Nephron progenitor cell (in vitro differentiated cells): ENCODE measurements at regions not wholly inside any gene's neighbourhood (a gene's known extent, or its start where the extent isn't known, plus 50 kb on each side); places are given as distances from the start of the nearest gene placed in this dataset.

Experiments
- DNase-seq: peaks from one replicate; pipeline ENCODE4 v3.0.0; 2021
- H3K27ac Mint-ChIP-seq: 2 replicates; pipeline ENCODE4 v1.8.0; 2021; ENCODE audit warnings: mild to moderate bottlenecking, moderate library complexity, mixed read lengths
- H3K27me3 Mint-ChIP-seq: 2 replicates; pipeline ENCODE4 v1.8.0; 2021; ENCODE audit warnings: mild to moderate bottlenecking, low read depth, mixed read lengths; ENCODE audit not compliant: poor library complexity
- H3K36me3 Mint-ChIP-seq: 2 replicates; pipeline ENCODE4 v1.8.0; 2021; ENCODE audit warnings: low read depth, mixed read lengths
- H3K4me1 Mint-ChIP-seq: 2 replicates; pipeline ENCODE4 v1.8.0; 2021; ENCODE audit warnings: mixed read lengths
- H3K4me3 Mint-ChIP-seq: 2 replicates; pipeline ENCODE4 v1.8.0; 2021; ENCODE audit warnings: mild to moderate bottlenecking, moderate library complexity, mixed read lengths
- H3K9me3 Mint-ChIP-seq: 2 replicates; pipeline ENCODE4 v1.8.0; 2021; ENCODE audit warnings: mild to moderate bottlenecking, moderate library complexity, mixed read lengths
- TF ChIP-seq, protein P1 (sequence below): fragments of 200-600 bp; sonication (generic); IDR thresholded peaks from 2 replicates; pipeline ENCODE4 v1.5.0; 2021; ENCODE audit warnings: antibody characterized with exemption

DNA sequence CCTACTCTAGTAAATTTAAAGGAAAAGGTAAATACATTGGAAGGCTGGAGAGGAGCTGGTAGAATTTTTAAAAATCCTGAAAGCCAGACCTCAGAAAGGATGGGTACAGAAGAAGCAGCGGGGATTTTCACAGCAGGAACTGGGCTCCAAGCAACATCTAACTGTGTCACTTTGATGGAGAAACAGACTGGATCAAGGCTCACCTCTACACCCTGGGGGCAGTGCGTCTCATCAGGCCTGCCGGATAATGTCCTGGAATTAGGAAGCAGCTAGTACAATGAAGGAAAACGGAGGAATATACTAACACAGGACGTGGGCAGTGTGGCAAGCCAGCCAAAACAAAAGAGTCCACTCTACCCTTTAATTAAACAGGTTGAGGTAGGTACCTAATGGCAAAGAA, 463.6 kb downstream of the TAF11L14 start:
- TF ChIP-seq, protein P1, sequence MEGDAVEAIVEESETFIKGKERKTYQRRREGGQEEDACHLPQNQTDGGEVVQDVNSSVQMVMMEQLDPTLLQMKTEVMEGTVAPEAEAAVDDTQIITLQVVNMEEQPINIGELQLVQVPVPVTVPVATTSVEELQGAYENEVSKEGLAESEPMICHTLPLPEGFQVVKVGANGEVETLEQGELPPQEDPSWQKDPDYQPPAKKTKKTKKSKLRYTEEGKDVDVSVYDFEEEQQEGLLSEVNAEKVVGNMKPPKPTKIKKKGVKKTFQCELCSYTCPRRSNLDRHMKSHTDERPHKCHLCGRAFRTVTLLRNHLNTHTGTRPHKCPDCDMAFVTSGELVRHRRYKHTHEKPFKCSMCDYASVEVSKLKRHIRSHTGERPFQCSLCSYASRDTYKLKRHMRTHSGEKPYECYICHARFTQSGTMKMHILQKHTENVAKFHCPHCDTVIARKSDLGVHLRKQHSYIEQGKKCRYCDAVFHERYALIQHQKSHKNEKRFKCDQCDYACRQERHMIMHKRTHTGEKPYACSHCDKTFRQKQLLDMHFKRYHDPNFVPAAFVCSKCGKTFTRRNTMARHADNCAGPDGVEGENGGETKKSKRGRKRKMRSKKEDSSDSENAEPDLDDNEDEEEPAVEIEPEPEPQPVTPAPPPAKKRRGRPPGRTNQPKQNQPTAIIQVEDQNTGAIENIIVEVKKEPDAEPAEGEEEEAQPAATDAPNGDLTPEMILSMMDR: no peak
- Mint-ChIP-seq H3K4me3 (no peak overlapping the region), H3K27ac (no peak overlapping the region), H3K9me3 (no peaks in the 10 kb centered on the region), H3K36me3 (no peaks in the 10 kb centered on the region), H3K27me3 (peaks cover 5% of the 10 kb centered on the region), H3K4me1 (no peaks in the 10 kb centered on the region)
- no peak for DNase-seq

DNA sequence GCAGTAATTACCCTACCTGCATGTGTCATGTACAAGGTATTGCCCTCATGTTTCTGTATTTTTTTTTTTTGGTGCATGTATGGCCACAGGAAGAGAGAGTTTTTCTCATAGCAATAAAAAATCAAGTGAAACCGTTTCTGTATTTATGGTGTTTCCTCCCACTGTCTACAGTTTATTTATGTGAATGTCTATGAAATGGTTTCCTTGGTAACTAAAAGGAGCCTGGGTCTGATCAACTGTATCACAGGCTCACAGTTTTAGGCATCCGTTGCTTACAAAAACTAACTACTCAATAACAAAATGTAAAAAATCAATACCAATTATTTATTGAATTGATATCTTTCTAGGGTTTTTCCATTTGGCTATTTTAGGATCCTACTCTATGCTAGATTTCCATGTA, 464.4 kb downstream of the TAF11L14 start:
- Mint-ChIP-seq H3K4me3 (no peak overlapping the region), H3K36me3 (no peaks in the 10 kb centered on the region), H3K27ac (no peak overlapping the region), H3K27me3 (peaks cover 5% of the 10 kb centered on the region), H3K9me3 (no peaks in the 10 kb centered on the region), H3K4me1 (no peaks in the 10 kb centered on the region)
- TF ChIP-seq, protein P1: no peak
- DNase-seq: no peak

DNA sequence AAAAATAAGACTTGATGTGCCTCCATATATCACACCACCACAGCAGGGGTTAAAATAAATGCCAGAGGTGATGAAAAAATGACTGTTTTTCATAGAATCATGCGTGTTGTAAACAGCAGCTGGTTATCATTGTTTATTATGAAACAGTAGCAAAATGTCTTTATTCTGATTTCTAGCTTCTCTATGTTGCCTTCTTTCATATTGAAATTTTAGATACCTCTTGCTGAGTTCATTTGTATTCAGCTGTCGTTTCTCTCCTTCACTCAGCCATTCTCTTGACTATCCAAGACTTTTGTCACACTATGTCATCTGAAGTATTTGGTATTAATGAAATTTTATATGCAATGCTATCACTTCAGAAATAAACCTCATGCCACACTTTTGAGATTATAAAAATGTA, 465.0 kb downstream of the TAF11L14 start:
- Mint-ChIP-seq H3K4me1 (no peaks in the 10 kb centered on the region), H3K36me3 (no peaks in the 10 kb centered on the region), H3K4me3 (no peak overlapping the region), H3K9me3 (no peaks in the 10 kb centered on the region), H3K27me3 (peaks cover 5% of the 10 kb centered on the region), H3K27ac (no peak overlapping the region)
- no peak for DNase-seq
- TF ChIP-seq, protein P1: no peak

DNA sequence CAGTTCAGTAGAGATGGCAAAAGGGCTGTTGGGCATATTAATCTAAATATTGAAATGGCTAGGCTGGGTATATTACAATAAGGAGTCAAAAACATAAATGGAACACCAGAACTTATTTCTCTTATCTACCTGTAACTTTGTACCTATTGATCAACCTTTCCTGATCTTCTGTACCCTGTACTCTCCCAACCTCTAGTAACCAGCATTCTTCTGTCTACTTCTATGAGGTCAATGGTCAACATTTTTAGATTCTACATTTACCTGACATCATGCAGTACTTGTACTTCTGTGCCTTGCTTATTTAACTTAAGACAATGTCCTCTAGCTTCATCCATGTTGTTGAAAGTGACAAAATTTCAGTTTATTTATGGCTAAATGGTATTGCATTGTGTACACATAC, 467.3 kb downstream of the TAF11L14 start:
- Mint-ChIP-seq H3K4me1 (no peaks in the 10 kb centered on the region), H3K4me3 (no peak overlapping the region), H3K9me3 (no peaks in the 10 kb centered on the region), H3K36me3 (no peaks in the 10 kb centered on the region), H3K27me3 (peaks cover 5% of the 10 kb centered on the region), H3K27ac (no peak overlapping the region)
- TF ChIP-seq, protein P1: no peak
- no peak for DNase-seq

DNA sequence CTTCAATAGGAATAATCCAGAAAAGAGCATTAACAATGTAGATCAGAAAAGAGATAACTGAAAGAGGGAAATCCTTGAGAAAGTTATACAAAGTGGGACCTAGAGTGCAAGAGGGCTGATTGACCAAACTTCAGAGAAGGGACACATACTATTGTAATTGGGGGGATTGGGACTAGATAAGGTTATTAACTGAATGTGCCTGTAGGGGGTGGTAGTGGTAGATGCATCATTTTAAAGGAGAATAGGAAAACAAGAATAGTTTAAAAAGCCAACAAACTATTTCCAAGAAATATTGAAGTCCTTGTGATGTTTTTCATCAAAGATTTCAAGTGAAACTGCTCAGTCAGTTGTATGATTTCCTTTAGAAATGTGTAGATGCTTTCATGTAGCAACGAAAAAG, 468.5 kb downstream of the TAF11L14 start:
- Mint-ChIP-seq H3K4me1 (no peaks in the 10 kb centered on the region), H3K27me3 (peaks cover 3% of the 10 kb centered on the region), H3K27ac (no peak overlapping the region), H3K4me3 (no peak overlapping the region), H3K36me3 (no peaks in the 10 kb centered on the region), H3K9me3 (no peaks in the 10 kb centered on the region)
- TF ChIP-seq, protein P1: no peak
- DNase-seq: no peak

DNA sequence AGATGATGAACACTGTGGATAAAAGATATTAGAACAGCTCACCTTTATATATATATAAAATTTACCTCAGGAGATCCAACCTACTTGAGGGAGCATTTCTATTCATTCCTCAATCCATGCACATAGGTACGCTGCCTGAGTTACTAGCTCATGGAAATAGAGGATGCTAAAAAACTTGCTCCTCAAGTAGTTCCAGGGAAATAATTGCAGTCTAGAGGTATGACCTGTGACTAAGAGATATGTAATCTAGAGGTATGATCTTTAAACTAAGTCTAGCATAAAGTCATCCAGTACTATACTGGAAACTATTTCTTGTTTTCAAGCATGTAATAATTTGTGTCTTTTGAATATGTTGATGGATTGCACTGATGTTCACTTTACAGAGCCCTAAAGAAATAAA, 471.2 kb downstream of the TAF11L14 start:
- no peaks in the 10 kb centered on the region for H3K4me1 Mint-ChIP-seq
- H3K4me3 Mint-ChIP-seq: no peak overlapping the region
- no peaks in the 10 kb centered on the region for H3K9me3 Mint-ChIP-seq
- no peaks in the 10 kb centered on the region for H3K27me3 Mint-ChIP-seq
- H3K27ac Mint-ChIP-seq: no peak overlapping the region
- TF ChIP-seq, protein P1: no peak
- H3K36me3 Mint-ChIP-seq: no peaks in the 10 kb centered on the region
- no peak for DNase-seq
